Type B pancreatic cell (in vitro differentiated cells): ENCODE measurements at regions not wholly inside any gene's neighbourhood (a gene's known extent, or its start where the extent isn't known, plus 50 kb on each side); places are given as distances from the start of the nearest gene placed in this dataset.

Experiments used
- DNase-seq: peaks from one replicate; pipeline ENCODE4 v3.0.0; 2021; ENCODE audit warnings: mixed read lengths; ENCODE audit not compliant: unreplicated experiment; ENCODE audit errors: extremely low spot score
- H3K27ac Mint-ChIP-seq: 2 replicates; pipeline ENCODE4 v1.8.0; 2021; ENCODE audit warnings: mild to moderate bottlenecking, mixed read lengths
- H3K27me3 Mint-ChIP-seq: 2 replicates; pipeline ENCODE4 v1.8.0; 2021; ENCODE audit warnings: mixed read lengths
- H3K36me3 Mint-ChIP-seq: 2 replicates; pipeline ENCODE4 v1.8.0; 2021; ENCODE audit warnings: mixed read lengths
- H3K4me1 Mint-ChIP-seq: one replicate; pipeline ENCODE4 v1.8.0; 2021; ENCODE audit warnings: mixed read lengths; ENCODE audit not compliant: unreplicated experiment
- H3K4me3 Mint-ChIP-seq: 2 replicates; pipeline ENCODE4 v1.8.0; 2021; ENCODE audit warnings: mild to moderate bottlenecking, mixed read lengths
- H3K9me3 Mint-ChIP-seq: 2 replicates; pipeline ENCODE4 v1.8.0; 2021; ENCODE audit warnings: mixed read lengths
- TF ChIP-seq, protein P1 (sequence below): fragments of 200-600 bp; sonication (generic); conservative IDR thresholded peaks from 2 replicates; pipeline ENCODE4 v1.5.0; 2021; ENCODE audit warnings: antibody characterized with exemption, mild to moderate bottlenecking

DNA sequence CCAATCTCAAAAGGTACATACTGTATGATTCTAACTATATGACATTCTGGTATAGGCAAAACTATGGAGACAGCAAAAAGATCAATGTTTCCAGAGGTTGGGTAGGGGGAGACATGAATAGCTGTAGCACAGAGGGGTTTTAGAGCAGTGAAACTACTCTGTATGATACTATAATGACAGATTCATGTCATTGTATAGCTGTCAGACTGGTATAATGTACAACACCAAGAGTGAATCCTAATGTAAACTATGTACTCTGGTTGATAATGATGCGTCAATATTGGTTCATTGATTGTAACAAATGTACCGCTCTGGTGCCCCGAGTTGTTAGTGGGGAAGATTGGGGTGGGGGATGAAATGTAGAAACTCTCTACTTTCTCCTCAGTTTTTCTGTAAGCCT is 172.4 kb upstream of the SPOPL start:
- no peaks in the 10 kb centered on the region for H3K27me3 Mint-ChIP-seq
- TF ChIP-seq, protein P1, sequence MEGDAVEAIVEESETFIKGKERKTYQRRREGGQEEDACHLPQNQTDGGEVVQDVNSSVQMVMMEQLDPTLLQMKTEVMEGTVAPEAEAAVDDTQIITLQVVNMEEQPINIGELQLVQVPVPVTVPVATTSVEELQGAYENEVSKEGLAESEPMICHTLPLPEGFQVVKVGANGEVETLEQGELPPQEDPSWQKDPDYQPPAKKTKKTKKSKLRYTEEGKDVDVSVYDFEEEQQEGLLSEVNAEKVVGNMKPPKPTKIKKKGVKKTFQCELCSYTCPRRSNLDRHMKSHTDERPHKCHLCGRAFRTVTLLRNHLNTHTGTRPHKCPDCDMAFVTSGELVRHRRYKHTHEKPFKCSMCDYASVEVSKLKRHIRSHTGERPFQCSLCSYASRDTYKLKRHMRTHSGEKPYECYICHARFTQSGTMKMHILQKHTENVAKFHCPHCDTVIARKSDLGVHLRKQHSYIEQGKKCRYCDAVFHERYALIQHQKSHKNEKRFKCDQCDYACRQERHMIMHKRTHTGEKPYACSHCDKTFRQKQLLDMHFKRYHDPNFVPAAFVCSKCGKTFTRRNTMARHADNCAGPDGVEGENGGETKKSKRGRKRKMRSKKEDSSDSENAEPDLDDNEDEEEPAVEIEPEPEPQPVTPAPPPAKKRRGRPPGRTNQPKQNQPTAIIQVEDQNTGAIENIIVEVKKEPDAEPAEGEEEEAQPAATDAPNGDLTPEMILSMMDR = no peak
- H3K4me3 Mint-ChIP-seq = no peak overlapping the region
- H3K27ac Mint-ChIP-seq = no peak overlapping the region
- no peak for DNase-seq
- H3K4me1 Mint-ChIP-seq = peaks cover 6% of the 10 kb centered on the region
- no peaks in the 10 kb centered on the region for H3K9me3 Mint-ChIP-seq
- H3K36me3 Mint-ChIP-seq = no peaks in the 10 kb centered on the region

DNA sequence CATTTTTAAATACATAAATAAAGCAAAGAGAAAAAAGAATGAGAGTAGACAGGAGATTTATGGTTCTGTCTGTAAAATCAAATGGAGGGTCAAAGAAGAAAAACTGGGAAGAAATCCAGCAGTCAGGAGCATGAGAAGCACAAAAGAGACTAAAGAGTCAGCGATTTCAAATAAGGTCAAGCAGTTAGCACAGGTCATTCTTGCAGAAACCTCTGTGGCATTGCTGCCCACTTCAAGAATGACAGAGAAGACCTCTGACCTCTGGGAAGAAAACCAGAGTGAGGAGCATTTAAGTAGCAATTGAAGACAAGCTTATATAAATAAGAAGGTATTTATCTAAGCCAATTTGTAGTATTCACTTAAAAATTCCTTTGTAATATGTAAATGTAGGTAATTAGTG is 172.0 kb upstream of the SPOPL start:
- Mint-ChIP-seq H3K27ac (no peak overlapping the region), H3K9me3 (no peaks in the 10 kb centered on the region), H3K36me3 (no peaks in the 10 kb centered on the region), H3K27me3 (no peaks in the 10 kb centered on the region), H3K4me1 (peaks cover 6% of the 10 kb centered on the region), H3K4me3 (no peak overlapping the region)
- DNase-seq = no peak
- TF ChIP-seq, protein P1 = no peak

DNA sequence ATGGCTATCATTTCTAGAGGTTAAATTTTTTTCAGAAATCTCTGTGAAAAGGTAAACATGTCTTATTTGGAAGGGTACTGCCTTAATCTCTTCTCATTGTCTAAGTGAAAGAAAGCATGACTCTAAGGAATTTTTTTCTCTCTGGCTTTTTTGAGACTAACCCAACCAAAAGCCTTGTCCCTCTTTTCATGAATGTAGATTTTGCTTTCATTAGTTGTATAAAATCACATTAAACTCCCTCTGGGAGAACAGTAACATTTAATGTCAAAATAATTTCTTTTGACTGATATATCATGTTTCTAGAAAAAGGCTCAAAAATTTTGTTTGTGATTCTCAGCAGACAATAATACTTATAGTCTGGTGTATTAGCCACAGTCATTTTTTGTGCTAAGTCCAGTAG is 168.4 kb upstream of the SPOPL start:
- Mint-ChIP-seq H3K9me3 (no peaks in the 10 kb centered on the region), H3K4me3 (no peak overlapping the region), H3K27ac (no peak overlapping the region), H3K36me3 (no peaks in the 10 kb centered on the region), H3K4me1 (peaks cover 12% of the 10 kb centered on the region), H3K27me3 (no peaks in the 10 kb centered on the region)
- no peak for DNase-seq
- TF ChIP-seq, protein P1 = no peak

DNA sequence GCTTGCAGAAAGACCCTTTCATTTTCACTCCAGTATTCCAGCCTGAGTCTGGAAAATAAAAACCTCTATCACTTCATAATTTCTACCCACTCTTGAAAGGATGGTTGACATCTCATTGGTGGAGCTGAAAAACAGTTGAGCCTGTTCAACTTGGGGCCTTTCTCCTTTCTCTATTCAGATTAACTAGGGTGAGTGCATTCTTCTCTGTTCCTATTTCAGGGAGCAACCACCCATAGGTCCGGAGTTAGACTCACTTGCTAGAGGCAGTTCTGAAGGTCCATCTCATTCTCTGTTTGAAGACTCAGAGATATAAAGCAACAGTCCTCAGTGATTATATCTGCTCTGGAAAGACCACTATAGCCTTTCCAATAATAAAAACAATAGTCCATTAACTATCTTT is 167.9 kb upstream of the SPOPL start:
- Mint-ChIP-seq H3K36me3 (no peaks in the 10 kb centered on the region), H3K27me3 (no peaks in the 10 kb centered on the region), H3K27ac (no peak overlapping the region), H3K4me1 (peaks cover 12% of the 10 kb centered on the region), H3K4me3 (no peak overlapping the region), H3K9me3 (no peaks in the 10 kb centered on the region)
- no peak for DNase-seq
- TF ChIP-seq, protein P1 = no peak

DNA sequence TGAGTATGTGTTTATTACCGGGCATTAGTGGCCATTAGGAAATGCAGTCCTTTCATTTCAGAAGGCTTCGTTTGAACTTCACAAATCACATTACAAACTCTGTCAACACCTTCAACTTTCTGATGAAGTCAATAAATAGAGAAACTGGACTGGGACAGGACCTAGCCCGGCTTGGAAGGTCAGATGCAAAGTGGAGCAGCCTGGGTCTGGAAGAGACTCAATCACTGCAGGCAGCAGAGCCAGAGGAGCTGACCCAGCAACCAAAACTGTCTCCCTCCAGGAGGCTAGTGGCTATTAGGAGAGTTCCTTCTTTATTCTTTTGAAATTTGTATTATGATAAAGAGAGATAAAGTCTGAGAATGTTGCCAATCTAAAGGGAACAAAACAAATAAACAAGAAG is 167.2 kb upstream of the SPOPL start:
- no peak overlapping the region for H3K27ac Mint-ChIP-seq
- no peak for DNase-seq
- H3K27me3 Mint-ChIP-seq = no peaks in the 10 kb centered on the region
- no peaks in the 10 kb centered on the region for H3K36me3 Mint-ChIP-seq
- no peak overlapping the region for H3K4me3 Mint-ChIP-seq
- TF ChIP-seq, protein P1 = no peak
- no peaks in the 10 kb centered on the region for H3K9me3 Mint-ChIP-seq
- peaks cover 7% of the 10 kb centered on the region for H3K4me1 Mint-ChIP-seq

DNA sequence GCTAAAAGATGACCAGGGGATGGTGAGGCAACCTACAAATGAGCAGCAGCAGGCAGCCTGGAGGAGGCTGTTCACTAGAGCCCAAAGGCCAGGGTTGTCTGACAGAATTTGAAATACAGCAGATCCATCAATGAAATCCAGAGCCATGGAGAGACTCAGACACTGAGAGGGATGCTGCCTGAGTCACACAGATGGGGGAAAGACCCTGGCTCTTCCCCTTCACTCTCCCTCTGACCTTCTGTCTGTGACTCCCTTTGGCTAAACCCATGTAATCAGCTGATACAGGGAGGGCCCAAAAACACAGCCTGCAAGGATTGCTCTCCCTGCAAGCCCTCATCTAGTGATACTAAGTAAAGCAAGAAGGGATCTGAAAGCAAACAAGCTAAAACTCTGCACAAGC is 166.5 kb upstream of the SPOPL start:
- TF ChIP-seq, protein P1 = no peak
- Mint-ChIP-seq H3K27me3 (no peaks in the 10 kb centered on the region), H3K9me3 (no peaks in the 10 kb centered on the region), H3K4me3 (no peak overlapping the region), H3K27ac (no peak overlapping the region), H3K4me1 (peaks cover 6% of the 10 kb centered on the region), H3K36me3 (no peaks in the 10 kb centered on the region)
- DNase-seq = no peak
